HepG2 (cell line): ENCODE measurements at regions not wholly inside any gene's neighbourhood (a gene's known extent, or its start where the extent isn't known, plus 50 kb on each side); places are given as distances from the start of the nearest gene placed in this dataset.

Experiments used
- ATAC-seq: fragments of 200-7000 bp; cut with Tn5 transposase; 3 replicates; pipeline ENCODE4 v1.9.1; 2020; ENCODE audit warnings: mild to moderate bottlenecking, moderate library complexity
- BruUV-seq: library from RNA; stranded (reverse); fragments of 400-500 nt; replicated peaks from 2 replicates; lab custom pipeline; 2021; lab: Mats Ljungman, UMichigan
- CTCF ChIA-PET: fragments of 300-600 bp; formaldehyde crosslinking; extraction: SDS; loops from one replicate; lab custom pipeline; 2021; ENCODE audit warnings: low total read pairs, inconsistent platforms, low intra/inter-chr PET ratio; lab: Yijun Ruan, JAX
- POLR2A ChIA-PET: fragments of 350-600 bp; sonication (Branson Sonifier 250); formaldehyde crosslinking; loops from one replicate; lab custom pipeline; 2020; ENCODE audit warnings: antibody characterized with exemption, inconsistent platforms; lab: Yijun Ruan, JAX
- DNase-seq: peaks from one replicate; pipeline ENCODE4 v3.0.0-alpha.2; 2015; ENCODE audit warnings: low spot score
- FAIRE-seq: peaks from 3 replicates; lab custom pipeline; 2011; peaks lifted over from hg19 to GRCh38; lab: Jason Lieb, UNC
- H2AFZ ChIP-seq: one replicate; pipeline ENCODE4 v1.6.1; 2011; ENCODE audit warnings: low read length, inconsistent platforms
- H3K27ac ChIP-seq: fragments of 300-600 bp; 3 replicates; pipeline ENCODE4 v1.8.0; 2011; ENCODE audit warnings: mixed run types, mild to moderate bottlenecking, mixed read lengths, low read length, inconsistent platforms; ENCODE audit not compliant: insufficient read depth; ENCODE audit errors: extremely low read length
- H3K27me3 ChIP-seq, 2 experiments: fragments of 200-600 bp in 1 of 2; 2 replicates in 1 of 2; 3 replicates in 1 of 2; pipeline versions ENCODE4 v1.6.0 to v1.8.0; 2011; ENCODE audit warnings: low read length in 2 of 2, mild to moderate bottlenecking in 2 of 2, moderate library complexity in 2 of 2, inconsistent platforms in 1 of 2; ENCODE audit not compliant: insufficient read depth in 2 of 2, control insufficient read depth in 1 of 2
- H3K36me3 ChIP-seq, 2 experiments: fragments of 200-600 bp in 1 of 2; replicated peaks in 1 of 2; 2 replicates in 1 of 2; 3 replicates in 1 of 2; pipeline versions ENCODE4 v1.5.1 to v1.8.0; 2011; ENCODE audit warnings: low read length in 2 of 2, inconsistent platforms in 1 of 2; ENCODE audit not compliant: insufficient read depth in 2 of 2, control insufficient read depth in 1 of 2
- H3K4me1 ChIP-seq: 2 replicates; pipeline ENCODE4 v1.5.1; 2012; ENCODE audit warnings: low read length, inconsistent platforms; ENCODE audit not compliant: insufficient read depth
- H3K4me2 ChIP-seq: 2 replicates; pipeline ENCODE4 v1.6.0; 2011; ENCODE audit warnings: low read depth, low read length, inconsistent platforms
- H3K4me3 ChIP-seq, 3 experiments: fragments of 200-600 bp in 1 of 3; sonication (generic), shearing (Covaris generic) in 1 of 3; replicated peaks in 1 of 3; 2 replicates each; pipeline ENCODE4 v1.5.1; 2011 to 2016; ENCODE audit warnings: low read length in 3 of 3, inconsistent platforms in 2 of 3, low read depth in 2 of 3, mild to moderate bottlenecking in 2 of 3, control low read depth in 1 of 3, mixed read lengths in 1 of 3; ENCODE audit not compliant: insufficient read depth in 1 of 3
- H3K79me2 ChIP-seq: one replicate; pipeline ENCODE4 v1.6.1; 2011; ENCODE audit warnings: low read length, inconsistent platforms; ENCODE audit not compliant: insufficient read depth
- H3K9ac ChIP-seq: 2 replicates; pipeline ENCODE4 v1.6.0; 2011; ENCODE audit warnings: mild to moderate bottlenecking, low read depth, low read length, inconsistent platforms; ENCODE audit not compliant: insufficient read depth
- H3K9me3 ChIP-seq: 2 replicates; pipeline ENCODE4 v1.5.1; 2012; ENCODE audit warnings: mild to moderate bottlenecking, low read length
- H4K20me1 ChIP-seq: 2 replicates; pipeline ENCODE4 v1.6.0; 2011; ENCODE audit warnings: inconsistent platforms, mild to moderate bottlenecking, low read length, moderate library complexity; ENCODE audit not compliant: insufficient read depth
- GATAD2A ChIP-seq: IDR thresholded peaks from 2 replicates; pipeline ENCODE4 v1.6.1; 2016
- KDM5B ChIP-seq: sonication (generic); formaldehyde crosslinking; IDR thresholded peaks from 2 replicates; pipeline ENCODE4 v1.4.0; 2020; ENCODE audit warnings: missing genetic modification reagents, mild to moderate bottlenecking, borderline replicate concordance
- LCORL ChIP-seq, 2 experiments: fragments of 450-650 bp in 1 of 2; sonication (generic) in 1 of 2; formaldehyde crosslinking in 1 of 2; IDR thresholded peaks; 2 replicates each; pipeline versions ENCODE4 v1.5.0 to v1.6.1; 2017 to 2020; ENCODE audit warnings: antibody characterized with exemption in 1 of 2, missing genetic modification reagents in 1 of 2
- MTA1 ChIP-seq: sonication (generic); formaldehyde crosslinking; IDR thresholded peaks from 2 replicates; pipeline ENCODE4 v1.4.0; 2020; ENCODE audit warnings: missing genetic modification reagents, mild to moderate bottlenecking, borderline replicate concordance
- SMARCE1 ChIP-seq: fragments of 450-650 bp; IDR thresholded peaks from 2 replicates; pipeline ENCODE4 v1.6.1; 2017; ENCODE audit warnings: borderline replicate concordance
- ZFP36 ChIP-seq: fragments of 150-350 bp; IDR thresholded peaks from 2 replicates; pipeline ENCODE4 v1.6.1; 2018; ENCODE audit warnings: borderline replicate concordance, low read length, low read depth; ENCODE audit not compliant: partially characterized antibody
- ZFYVE20 ChIP-seq: sonication (generic); formaldehyde crosslinking; IDR thresholded peaks from 2 replicates; pipeline ENCODE4 v1.8.0; 2023; ENCODE audit warnings: low read depth, mild to moderate bottlenecking, moderate library complexity, missing genetic modification reagents, borderline replicate concordance
- WGBS: methylation state at CpG from one replicate; pipeline ENCODE4 v1.1.6; 2017; ENCODE audit warnings: low lambda C conversion rate; 5-methylcytosine and 5-hydroxymethylcytosine counted together
- in situ Hi-C: cut with HindIII; loops from 2 replicates; pipeline ENCODE4 v1.10.0; 2017; ENCODE audit warnings: low pct_unique_long_range_greater_than_20kb; ENCODE audit not compliant: extremely low pct_ligation_motif_present
- intact Hi-C: fragments of 100-400 bp; cut with micrococcal nuclease; formaldehyde crosslinking; loops from one replicate; pipeline ENCODE4 v1.10.0; 2022; ENCODE audit not compliant: unreplicated experiment
- TF ChIP-seq, protein P1 (sequence below): sonication (generic); formaldehyde crosslinking; IDR thresholded peaks from 2 replicates; pipeline ENCODE4 v1.4.0; 2020; ENCODE audit warnings: missing genetic modification reagents, low read depth, mild to moderate bottlenecking, borderline replicate concordance
- TF ChIP-seq, protein P2 (sequence below), 2 experiments: sonication (generic) in 1 of 2; formaldehyde crosslinking in 1 of 2; IDR thresholded peaks; 2 replicates each; pipeline versions ENCODE4 v1.4.0 to v1.6.1; 2016 to 2020; ENCODE audit warnings: borderline replicate concordance in 1 of 2, low read depth in 1 of 2, mild to moderate bottlenecking in 1 of 2, missing genetic modification reagents in 1 of 2
- TF ChIP-seq, protein P3 (sequence below): sonication (generic); formaldehyde crosslinking; IDR thresholded peaks from 2 replicates; pipeline ENCODE4 v1.4.0; 2020; ENCODE audit warnings: mild to moderate bottlenecking, missing genetic modification reagents

DNA sequence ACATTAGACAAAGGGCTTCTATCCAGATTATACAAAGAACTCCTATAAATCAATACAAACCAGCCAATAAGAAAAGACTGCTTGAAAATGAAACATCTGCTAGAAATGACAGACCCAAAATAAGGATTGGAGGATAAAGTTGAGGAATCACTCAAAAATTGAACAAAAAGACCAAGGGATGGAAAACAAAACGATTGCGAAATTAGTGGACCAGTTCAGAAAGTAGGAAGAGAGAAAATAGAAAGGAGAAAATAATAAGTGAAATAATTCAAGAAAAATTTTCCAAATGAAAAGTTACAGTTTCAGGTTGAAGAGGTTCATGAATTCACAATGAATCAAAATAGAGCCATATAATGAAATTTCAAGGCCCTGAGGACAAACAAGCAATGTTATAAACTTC is 115.8 kb upstream of the CTBP2 start:
- POLR2A ChIA-PET = no interaction called here
- Histone ChIP-seq H3K27me3 (peaks cover 0 to 6% of the 10 kb centered on the region in 2 experiments; a peak in 3 of 5 replicates), H3K4me1 (no peaks in the 10 kb centered on the region), H3K9ac (no peak overlapping the region), H3K9me3 (no peaks in the 10 kb centered on the region), H4K20me1 (no peaks in the 10 kb centered on the region), H3K36me3 (no peaks in the 10 kb centered on the region), H3K27ac (no peak overlapping the region), H3K4me3 (no peak overlapping the region), H3K4me2 (no peak overlapping the region), H2AFZ (no peak overlapping the region), H3K79me2 (no peaks in the 10 kb centered on the region)
- TF ChIP-seq KDM5B = no peak
- TF ChIP-seq, protein P1, sequence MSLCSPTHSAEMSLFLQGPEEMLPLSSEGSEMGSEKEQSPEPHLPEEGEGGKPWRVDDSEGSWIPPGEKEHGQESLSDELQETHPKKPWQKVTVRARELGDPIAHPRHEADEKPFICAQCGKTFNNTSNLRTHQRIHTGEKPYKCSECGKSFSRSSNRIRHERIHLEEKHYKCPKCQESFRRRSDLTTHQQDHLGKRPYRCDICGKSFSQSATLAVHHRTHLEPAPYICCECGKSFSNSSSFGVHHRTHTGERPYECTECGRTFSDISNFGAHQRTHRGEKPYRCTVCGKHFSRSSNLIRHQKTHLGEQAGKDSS (CRISPR knock-in tag) = no peak
- no peak for TF ChIP-seq LCORL (IDR thresholded peaks at IDR 0.05)
- TF ChIP-seq LCORL (CRISPR knock-in tag; IDR thresholded peaks at IDR 0.05) = no peak
- TF ChIP-seq SMARCE1 = no peak
- TF ChIP-seq ZFP36 = no peak
- TF ChIP-seq, protein P2, sequence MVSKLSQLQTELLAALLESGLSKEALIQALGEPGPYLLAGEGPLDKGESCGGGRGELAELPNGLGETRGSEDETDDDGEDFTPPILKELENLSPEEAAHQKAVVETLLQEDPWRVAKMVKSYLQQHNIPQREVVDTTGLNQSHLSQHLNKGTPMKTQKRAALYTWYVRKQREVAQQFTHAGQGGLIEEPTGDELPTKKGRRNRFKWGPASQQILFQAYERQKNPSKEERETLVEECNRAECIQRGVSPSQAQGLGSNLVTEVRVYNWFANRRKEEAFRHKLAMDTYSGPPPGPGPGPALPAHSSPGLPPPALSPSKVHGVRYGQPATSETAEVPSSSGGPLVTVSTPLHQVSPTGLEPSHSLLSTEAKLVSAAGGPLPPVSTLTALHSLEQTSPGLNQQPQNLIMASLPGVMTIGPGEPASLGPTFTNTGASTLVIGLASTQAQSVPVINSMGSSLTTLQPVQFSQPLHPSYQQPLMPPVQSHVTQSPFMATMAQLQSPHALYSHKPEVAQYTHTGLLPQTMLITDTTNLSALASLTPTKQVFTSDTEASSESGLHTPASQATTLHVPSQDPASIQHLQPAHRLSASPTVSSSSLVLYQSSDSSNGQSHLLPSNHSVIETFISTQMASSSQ (IDR thresholded peaks at IDR 0.05; ENCODE audit: low read depth) = no peak
- TF ChIP-seq, protein P2 (CRISPR knock-in tag; IDR thresholded peaks at IDR 0.05; ENCODE audit: borderline replicate concordance) = no peak
- TF ChIP-seq MTA1 (CRISPR knock-in tag) = no peak
- TF ChIP-seq GATAD2A = no peak
- TF ChIP-seq, protein P3, sequence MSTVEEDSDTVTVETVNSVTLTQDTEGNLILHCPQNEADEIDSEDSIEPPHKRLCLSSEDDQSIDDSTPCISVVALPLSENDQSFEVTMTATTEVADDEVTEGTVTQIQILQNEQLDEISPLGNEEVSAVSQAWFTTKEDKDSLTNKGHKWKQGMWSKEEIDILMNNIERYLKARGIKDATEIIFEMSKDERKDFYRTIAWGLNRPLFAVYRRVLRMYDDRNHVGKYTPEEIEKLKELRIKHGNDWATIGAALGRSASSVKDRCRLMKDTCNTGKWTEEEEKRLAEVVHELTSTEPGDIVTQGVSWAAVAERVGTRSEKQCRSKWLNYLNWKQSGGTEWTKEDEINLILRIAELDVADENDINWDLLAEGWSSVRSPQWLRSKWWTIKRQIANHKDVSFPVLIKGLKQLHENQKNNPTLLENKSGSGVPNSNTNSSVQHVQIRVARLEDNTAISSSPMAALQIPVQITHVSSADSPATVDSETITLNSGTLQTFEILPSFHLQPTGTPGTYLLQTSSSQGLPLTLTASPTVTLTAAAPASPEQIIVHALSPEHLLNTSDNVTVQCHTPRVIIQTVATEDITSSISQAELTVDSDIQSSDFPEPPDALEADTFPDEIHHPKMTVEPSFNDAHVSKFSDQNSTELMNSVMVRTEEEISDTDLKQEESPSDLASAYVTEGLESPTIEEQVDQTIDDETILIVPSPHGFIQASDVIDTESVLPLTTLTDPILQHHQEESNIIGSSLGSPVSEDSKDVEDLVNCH (CRISPR knock-in tag) = no peak
- TF ChIP-seq ZFYVE20 (CRISPR knock-in tag) = no peak
- FAIRE-seq (no peak), ATAC-seq (no peak), DNase-seq (no peak)
- intact Hi-C loops (no loop called here), in situ Hi-C loops (no loop called here)
- CTCF ChIA-PET = no interaction called here
- no TSS peak for BruUV-seq
- 0% methylated on average over 2 of the region's 2 CpGs for WGBS
